Caco-2 (cell line): ENCODE measurements at regions not wholly inside any gene's neighbourhood (a gene's known extent, or its start where the extent isn't known, plus 50 kb on each side); places are given as distances from the start of the nearest gene placed in this dataset.
"Not testable (repeated sequence)": the region's sequence is repeated elsewhere in the genome, so short reads cannot be mapped to it uniquely, and the experiment has no call there.

Source experiments
- BruUV-seq: library from RNA; stranded (reverse); fragments of 400-500 nt; replicated peaks from 2 replicates; lab custom pipeline; 2021; lab: Mats Ljungman, UMichigan
- CTCF ChIA-PET: fragments of 300-600 bp; sonication (Branson Sonifier 250); formaldehyde crosslinking; loops from one replicate; lab custom pipeline; 2022; ENCODE audit warnings: antibody characterized with exemption; lab: Charles Lee
- POLR2A ChIA-PET: fragments of 300-600 bp; sonication (Branson Sonifier 250); formaldehyde crosslinking; loops from one replicate; lab custom pipeline; 2022; ENCODE audit warnings: antibody characterized with exemption; lab: Charles Lee
- DNase-seq, 2 experiments: peaks; one replicate each; pipeline versions ENCODE4 v3.0.0 to v3.0.0-alpha.2; 2020 to 2022
- H3K27me3 ChIP-seq: replicated peaks from 2 replicates; pipeline ENCODE4 v1.6.0; 2011; ENCODE audit warnings: low read length; ENCODE audit not compliant: control insufficient read depth, insufficient read depth
- H3K36me3 ChIP-seq: 2 replicates; pipeline ENCODE4 v1.5.1; 2011; ENCODE audit warnings: low read length; ENCODE audit not compliant: control insufficient read depth, insufficient read depth
- H3K4me1 ChIP-seq: fragments of 250-450 bp; sonication (Bioruptor Pico); 2 replicates; pipeline ENCODE4 v1.5.1; 2020; ENCODE audit warnings: mild to moderate bottlenecking
- H3K4me3 ChIP-seq: 2 replicates; pipeline ENCODE4 v1.5.1; 2011; ENCODE audit warnings: low read depth, mild to moderate bottlenecking, control low read depth, low read length
- H3K9me3 ChIP-seq: fragments of 250-450 bp; sonication (Bioruptor Pico); 2 replicates; pipeline ENCODE4 v1.5.1; 2020; ENCODE audit warnings: mild to moderate bottlenecking, moderate library complexity
- H3K27ac Mint-ChIP-seq: one replicate; pipeline ENCODE4 v1.8.0; 2022; ENCODE audit warnings: mixed read lengths; ENCODE audit not compliant: unreplicated experiment
- H3K27me3 Mint-ChIP-seq: one replicate; pipeline ENCODE4 v1.8.0; 2022; ENCODE audit warnings: mixed read lengths; ENCODE audit not compliant: insufficient read depth, unreplicated experiment
- H3K36me3 Mint-ChIP-seq: one replicate; pipeline ENCODE4 v1.8.0; 2022; ENCODE audit warnings: mild to moderate bottlenecking, mixed read lengths; ENCODE audit not compliant: insufficient read depth, unreplicated experiment
- H3K4me1 Mint-ChIP-seq: one replicate; pipeline ENCODE4 v1.8.0; 2022; ENCODE audit warnings: low read depth, mixed read lengths; ENCODE audit not compliant: unreplicated experiment
- H3K4me3 Mint-ChIP-seq: one replicate; pipeline ENCODE4 v1.8.0; 2022; ENCODE audit warnings: mild to moderate bottlenecking, moderate library complexity, mixed read lengths; ENCODE audit not compliant: unreplicated experiment
- H3K9me3 Mint-ChIP-seq: one replicate; pipeline ENCODE4 v1.8.0; 2022; ENCODE audit warnings: mixed read lengths; ENCODE audit not compliant: unreplicated experiment
- CTCF ChIP-seq, 2 experiments: fragments of 200-600 bp in 1 of 2; IDR thresholded peaks; 1 replicate in 1 of 2; 2 replicates in 1 of 2; pipeline versions ENCODE4 v1.5.1 to v1.8.0; 2011 to 2022; ENCODE audit warnings: antibody characterized with exemption in 1 of 2, control low read depth in 1 of 2, inconsistent platforms in 1 of 2, low read depth in 1 of 2, low read length in 1 of 2, mild to moderate bottlenecking in 1 of 2, moderate library complexity in 1 of 2; ENCODE audit not compliant: insufficient read depth in 1 of 2, severe bottlenecking in 1 of 2, unreplicated experiment in 1 of 2
- intact Hi-C: fragments of 100-400 bp; cut with micrococcal nuclease; formaldehyde crosslinking; loops from one replicate; pipeline ENCODE4 v1.10.0; 2022; ENCODE audit not compliant: unreplicated experiment

- no peaks in the 10 kb centered on the region for H3K9me3 Mint-ChIP-seq
- CTCF ChIA-PET, result no interaction called here
These were observed 182.0 kb upstream of the ZNF804A start for GRCh38 chr2:184416146-184416913.

DNA sequence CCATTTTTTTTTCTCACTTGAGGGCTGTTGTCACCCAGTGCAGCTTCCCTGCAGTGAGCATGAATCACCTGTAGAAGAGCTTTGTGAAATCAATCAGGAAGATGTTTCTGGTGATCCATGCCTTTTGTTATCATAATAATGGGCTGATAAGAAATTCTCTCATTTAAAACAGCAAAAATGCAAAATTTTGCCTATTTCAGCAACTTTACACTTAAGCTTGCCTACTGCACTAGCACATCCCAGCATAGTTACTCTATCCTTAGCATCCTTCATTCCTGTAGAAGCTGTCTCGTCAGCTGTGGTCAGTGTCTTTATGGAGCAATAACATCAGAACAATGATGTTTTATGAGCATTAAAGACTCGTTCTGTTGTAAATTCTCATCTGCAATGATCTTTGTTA lies 178.6 kb upstream of the ZNF804A start:
- BruUV-seq, result no TSS peak
- no peak for TF ChIP-seq CTCF (IDR thresholded peaks at IDR 0.05; ENCODE audit: insufficient read depth in 1 of 2, low read depth in 1 of 2, low read length in 1 of 2, severe bottlenecking in 1 of 2, unreplicated experiment in 1 of 2)
- no peak overlapping the region for H3K4me3 ChIP-seq
- no peaks in the 10 kb centered on the region for H3K4me1 Mint-ChIP-seq
- no peaks in the 10 kb centered on the region for H3K9me3 ChIP-seq
- H3K27me3 Mint-ChIP-seq, result no peaks in the 10 kb centered on the region
- no peaks in the 10 kb centered on the region for H3K4me1 ChIP-seq
- no peaks in the 10 kb centered on the region for H3K36me3 Mint-ChIP-seq
- H3K27ac Mint-ChIP-seq, result no peak overlapping the region
- H3K9me3 Mint-ChIP-seq, result no peaks in the 10 kb centered on the region
- intact Hi-C loops, result no loop called here
- no peaks in the 10 kb centered on the region for H3K27me3 ChIP-seq
- H3K36me3 ChIP-seq, result no peaks in the 10 kb centered on the region
- no peak overlapping the region for H3K4me3 Mint-ChIP-seq
- CTCF ChIA-PET, result no interaction called here
- DNase-seq, result no peak
- POLR2A ChIA-PET, result no interaction called here

More at GRCh38 chr2:184416146-184416913, 182.0 kb upstream of the ZNF804A start:
- H3K4me3 ChIP-seq, result no peak overlapping the region
- no peaks in the 10 kb centered on the region for H3K27me3 Mint-ChIP-seq
- H3K4me1 ChIP-seq, result no peaks in the 10 kb centered on the region
- no peaks in the 10 kb centered on the region for H3K36me3 ChIP-seq
- no peaks in the 10 kb centered on the region for H3K36me3 Mint-ChIP-seq
- H3K4me1 Mint-ChIP-seq, result no peaks in the 10 kb centered on the region
- no TSS peak for BruUV-seq
- DNase-seq, result no peak
- no peak overlapping the region for H3K4me3 Mint-ChIP-seq
- intact Hi-C loops, result no loop called here
- no peaks in the 10 kb centered on the region for H3K9me3 ChIP-seq
- POLR2A ChIA-PET, result no interaction called here
- TF ChIP-seq CTCF (IDR thresholded peaks at IDR 0.05; ENCODE audit: insufficient read depth in 1 of 2, low read depth in 1 of 2, low read length in 1 of 2, severe bottlenecking in 1 of 2, unreplicated experiment in 1 of 2), result no peak
- no peak overlapping the region for H3K27ac Mint-ChIP-seq
- H3K27me3 ChIP-seq, result no peaks in the 10 kb centered on the region

DNA sequence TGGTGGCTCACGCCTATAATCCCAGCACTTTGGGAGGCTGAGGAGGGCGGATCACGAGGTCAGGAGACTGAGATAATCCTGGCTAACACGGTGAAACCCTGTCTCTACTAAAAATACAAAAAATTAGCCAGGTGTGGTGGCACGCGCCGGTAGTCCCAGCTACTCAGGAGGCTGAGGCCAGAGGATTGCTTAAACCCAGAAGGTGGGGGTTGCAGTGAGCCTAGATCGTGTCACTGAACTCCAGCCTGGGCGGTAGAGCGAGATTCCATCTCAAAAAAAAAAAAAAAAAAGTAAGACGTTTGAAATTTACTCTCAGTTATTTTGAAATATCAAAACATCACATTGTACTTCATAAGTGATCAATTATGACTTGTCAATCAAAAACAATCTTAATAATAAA lies 176.9 kb upstream of the ZNF804A start:
- H3K36me3 ChIP-seq, H3K4me3 ChIP-seq, POLR2A ChIA-PET, H3K4me1 ChIP-seq, H3K27ac Mint-ChIP-seq, intact Hi-C loops, CTCF ChIA-PET, H3K4me3 Mint-ChIP-seq, H3K27me3 ChIP-seq, H3K4me1 Mint-ChIP-seq, H3K36me3 Mint-ChIP-seq, H3K9me3 Mint-ChIP-seq, H3K9me3 ChIP-seq, DNase-seq, BruUV-seq, H3K27me3 Mint-ChIP-seq: not testable (repeated sequence)
